H1 (cell line): ENCODE measurements at regions not wholly inside any gene's neighbourhood (a gene's known extent, or its start where the extent isn't known, plus 50 kb on each side); places are given as distances from the start of the nearest gene placed in this dataset.

Experiments used
- CTCF ChIA-PET: fragments of 300-600 bp; sonication (Branson Sonifier 250); formaldehyde crosslinking; loops from one replicate; lab custom pipeline; 2021; ENCODE audit not compliant: partially characterized antibody; lab: Charles Lee
- POLR2A ChIA-PET: fragments of 300-600 bp; sonication (Branson Sonifier 250); formaldehyde crosslinking; loops from one replicate; lab custom pipeline; 2021; ENCODE audit warnings: inconsistent platforms; ENCODE audit not compliant: partially characterized antibody; lab: Charles Lee
- DNase-seq, 2 experiments: peaks; one replicate each; pipeline versions ENCODE4 v3.0.0 to v3.0.0-alpha.2; 2010 to 2022; ENCODE audit warnings: low spot score in 2 of 2, low read depth in 1 of 2, mixed read lengths in 1 of 2
- FAIRE-seq: peaks from 2 replicates; lab custom pipeline; 2011; peaks lifted over from hg19 to GRCh38; lab: Jason Lieb, UNC
- H2AFZ ChIP-seq: 2 replicates; pipeline ENCODE4 v1.8.1; 2012; ENCODE audit warnings: low read length, inconsistent platforms
- H2AK5ac ChIP-seq: 2 replicates; pipeline ENCODE4 v1.6.1; 2013; ENCODE audit warnings: low read depth, low read length
- H2BK120ac ChIP-seq: replicated peaks from 2 replicates; pipeline ENCODE3; 2013; ENCODE audit warnings: low read depth, low read length, inconsistent platforms
- H2BK12ac ChIP-seq: 2 replicates; pipeline ENCODE4 v1.6.1; 2013; ENCODE audit warnings: low read depth, low read length
- H2BK15ac ChIP-seq: 2 replicates; pipeline ENCODE4 v1.6.1; 2013; ENCODE audit warnings: low read length
- H2BK20ac ChIP-seq: 2 replicates; pipeline ENCODE4 v1.6.1; 2013; ENCODE audit warnings: low read length
- H2BK5ac ChIP-seq: 2 replicates; pipeline ENCODE4 v1.6.1; 2013; ENCODE audit warnings: low read depth, low read length
- H3K14ac ChIP-seq: 2 replicates; pipeline ENCODE4 v1.6.1; 2013; ENCODE audit warnings: inconsistent platforms; ENCODE audit not compliant: insufficient read length
- H3K18ac ChIP-seq: 2 replicates; pipeline ENCODE4 v1.6.1; 2013; ENCODE audit warnings: low read length; ENCODE audit errors: extremely low read depth
- H3K23ac ChIP-seq: 2 replicates; pipeline ENCODE4 v1.6.1; 2013; ENCODE audit warnings: inconsistent platforms; ENCODE audit not compliant: insufficient read length
- H3K23me2 ChIP-seq: 2 replicates; pipeline ENCODE4 v1.6.1; 2013; ENCODE audit warnings: low read depth, low read length
- H3K27ac ChIP-seq: 2 replicates; pipeline ENCODE4 v1.6.1; 2011; ENCODE audit warnings: low read depth, low read length, inconsistent platforms
- H3K27me3 ChIP-seq, 4 experiments: replicated peaks in 1 of 4; 1 replicate in 1 of 4; 2 replicates in 3 of 4; pipeline versions ENCODE4 v1.6.1 to v1.8.1; 2011 to 2013; ENCODE audit warnings: low read length in 3 of 4, mild to moderate bottlenecking in 3 of 4, inconsistent platforms in 2 of 4, mixed read lengths in 2 of 4, moderate library complexity in 1 of 4; ENCODE audit not compliant: control insufficient read depth in 3 of 4, insufficient read depth in 3 of 4; ENCODE audit errors: extremely low read depth in 1 of 4
- H3K36me3 ChIP-seq, 4 experiments: 2 replicates each; pipeline versions ENCODE4 v1.6.1 to v1.8.1; 2011 to 2013; ENCODE audit warnings: mild to moderate bottlenecking in 4 of 4, low read length in 3 of 4, moderate library complexity in 2 of 4, control low read depth in 1 of 4, inconsistent platforms in 1 of 4; ENCODE audit not compliant: insufficient read depth in 4 of 4, control insufficient read depth in 2 of 4
- H3K4ac ChIP-seq: replicated peaks from 2 replicates; pipeline ENCODE3; 2013; ENCODE audit warnings: low read length, low read depth, mixed read lengths, inconsistent platforms; ENCODE audit not compliant: insufficient read length
- H3K4me1 ChIP-seq, 4 experiments: replicated peaks in 1 of 4; 1 replicate in 1 of 4; 2 replicates in 3 of 4; pipeline versions ENCODE4 v1.6.1 to v1.8.1; 2011 to 2013; ENCODE audit warnings: low read length in 3 of 4, inconsistent platforms in 2 of 4, mixed read lengths in 1 of 4; ENCODE audit not compliant: insufficient read depth in 4 of 4, control insufficient read depth in 3 of 4
- H3K4me2 ChIP-seq, 2 experiments: 2 replicates each; pipeline versions ENCODE4 v1.6.1 to v1.8.1; 2011 to 2013; ENCODE audit warnings: low read depth in 2 of 2, low read length in 2 of 2, control low read depth in 1 of 2, inconsistent platforms in 1 of 2, mild to moderate bottlenecking in 1 of 2; ENCODE audit not compliant: insufficient read depth in 1 of 2
- H3K4me3 ChIP-seq, 4 experiments: fragments of 200-600, 300-600 bp in 1 of 4; sonication (generic), shearing (Covaris generic), sonication (Bioruptor Twin) in 1 of 4; 2 replicates each; pipeline versions ENCODE4 v1.5.1 to v1.8.1; 2011 to 2016; ENCODE audit warnings: low read length in 4 of 4, low read depth in 3 of 4, control low read depth in 2 of 4, inconsistent platforms in 2 of 4, mild to moderate bottlenecking in 2 of 4, mixed read lengths in 1 of 4, moderate library complexity in 1 of 4; ENCODE audit not compliant: insufficient read depth in 2 of 4; ENCODE audit errors: extremely low read depth in 1 of 4
- H3K56ac ChIP-seq: replicated peaks from 2 replicates; pipeline ENCODE3; 2013; ENCODE audit warnings: low read depth, mild to moderate bottlenecking, mixed read lengths, low read length, inconsistent platforms; ENCODE audit not compliant: insufficient read length
- H3K79me1 ChIP-seq: 2 replicates; pipeline ENCODE4 v1.6.1; 2013; ENCODE audit warnings: low read depth, low read length, control low read depth
- H3K79me2 ChIP-seq, 2 experiments: 2 replicates each; pipeline versions ENCODE4 v1.6.1 to v1.8.1; 2012 to 2013; ENCODE audit warnings: low read length in 2 of 2, mild to moderate bottlenecking in 2 of 2, inconsistent platforms in 1 of 2; ENCODE audit not compliant: insufficient read depth in 2 of 2, control insufficient read depth in 1 of 2
- H3K9ac ChIP-seq, 4 experiments: replicated peaks in 1 of 4; 1 replicate in 1 of 4; 2 replicates in 3 of 4; pipeline versions ENCODE4 v1.6.1 to v1.8.1; 2011 to 2013; ENCODE audit warnings: low read depth in 3 of 4, low read length in 3 of 4, control low read depth in 2 of 4, mild to moderate bottlenecking in 2 of 4, moderate library complexity in 2 of 4, inconsistent platforms in 1 of 4; ENCODE audit errors: extremely low read depth in 1 of 4
- H3K9me3 ChIP-seq, 2 experiments: 2 replicates each; pipeline versions ENCODE4 v1.6.1 to v1.8.1; 2012 to 2013; ENCODE audit warnings: mild to moderate bottlenecking in 2 of 2, moderate library complexity in 2 of 2, control low read depth in 1 of 2, inconsistent platforms in 1 of 2, low read depth in 1 of 2, low read length in 1 of 2, mixed read lengths in 1 of 2; ENCODE audit not compliant: insufficient read depth in 2 of 2
- H4K20me1 ChIP-seq, 2 experiments: replicated peaks in 1 of 2; 2 replicates each; pipeline versions ENCODE3 to v1.8.1; 2011 to 2013; ENCODE audit warnings: inconsistent platforms in 2 of 2, low read length in 2 of 2, mild to moderate bottlenecking in 1 of 2; ENCODE audit not compliant: insufficient read depth in 2 of 2, control insufficient read depth in 1 of 2
- H4K5ac ChIP-seq: 2 replicates; pipeline ENCODE4 v1.6.1; 2013; ENCODE audit warnings: low read length, low read depth, mixed read lengths, inconsistent platforms; ENCODE audit not compliant: insufficient read length
- H4K8ac ChIP-seq: 2 replicates; pipeline ENCODE4 v1.8.0; 2013; ENCODE audit warnings: mild to moderate bottlenecking, moderate library complexity, low read length, inconsistent platforms; ENCODE audit not compliant: insufficient read depth; ENCODE audit errors: extremely low read depth
- H4K91ac ChIP-seq: replicated peaks from 2 replicates; pipeline ENCODE3; 2013; ENCODE audit warnings: low read length, mixed read lengths, inconsistent platforms; ENCODE audit not compliant: insufficient read length
- EZH2 ChIP-seq: fragments of 200-600 bp; sonication (generic); IDR thresholded peaks from 2 replicates; pipeline ENCODE4 v1.7.1; 2012; ENCODE audit warnings: low read depth, mild to moderate bottlenecking, moderate library complexity, low read length, inconsistent platforms; ENCODE audit not compliant: severe bottlenecking
- WGBS, 2 experiments: shearing (Covaris generic) in 1 of 2; methylation state at CpG; one replicate each; pipeline versions ENCODE4 v1.1.6 to v1.1.7; 2013 to 2015; ENCODE audit warnings: low lambda C conversion rate in 2 of 2, mixed read lengths in 2 of 2, inconsistent platforms in 1 of 2, low coverage in 1 of 2, missing lambda C conversion rate in 1 of 2; ENCODE audit not compliant: insufficient replicate concordance in 2 of 2, insufficient coverage in 1 of 2, insufficient read length in 1 of 2; ENCODE audit errors: extremely low coverage in 1 of 2, missing lambda C conversion rate in 1 of 2; 5-methylcytosine and 5-hydroxymethylcytosine counted together

- H3K56ac ChIP-seq = no peak overlapping the region
- H2AFZ ChIP-seq = no peak overlapping the region
- no peak overlapping the region for H2BK12ac ChIP-seq
- H2AK5ac ChIP-seq = no peak overlapping the region
- no peak overlapping the region for H3K14ac ChIP-seq
- peak overlapping the region in 1 of 4 experiments; percentile 34; a peak in 1 of 7 replicates for H3K9ac ChIP-seq
- FAIRE-seq (no peak), DNase-seq (no peak)
- H3K4ac ChIP-seq = no peak overlapping the region
- H4K91ac ChIP-seq = no peak overlapping the region
- no peak overlapping the region for H3K18ac ChIP-seq
- no peak overlapping the region for H3K23ac ChIP-seq
- H4K20me1 ChIP-seq = no peaks in the 10 kb centered on the region
- no peaks in the 10 kb centered on the region for H3K4me1 ChIP-seq
- no peaks in the 10 kb centered on the region for H3K27me3 ChIP-seq
- no peak overlapping the region for H2BK20ac ChIP-seq
- TF ChIP-seq EZH2 = no peak
- H2BK120ac ChIP-seq = no peak overlapping the region
- no peaks in the 10 kb centered on the region for H3K79me2 ChIP-seq
- H2BK5ac ChIP-seq = no peak overlapping the region
- H3K27ac ChIP-seq = no peak overlapping the region
- no peaks in the 10 kb centered on the region for H3K9me3 ChIP-seq
- no peak overlapping the region for H4K8ac ChIP-seq
- no peak overlapping the region for H3K4me2 ChIP-seq
- H3K36me3 ChIP-seq = no peaks in the 10 kb centered on the region
- H3K23me2 ChIP-seq = no peaks in the 10 kb centered on the region
- CTCF ChIA-PET = no interaction called here
- no peak overlapping the region for H3K4me3 ChIP-seq
- POLR2A ChIA-PET = no interaction called here
- H2BK15ac ChIP-seq = no peak overlapping the region
- no peaks in the 10 kb centered on the region for H3K79me1 ChIP-seq
- WGBS, 2 experiments = 90% methylated on average over 2 of the region's 2 CpGs; no CpG with 5 or more reads in 1 of the 2 experiments
- H4K5ac ChIP-seq = no peak overlapping the region
These were observed 563.7 kb downstream of the PLCL1 start for GRCh38 chr2:198368089-198368488.
